Sigmoid colon (tissue), 6 donors: ENCODE measurements at regions not wholly inside any gene's neighbourhood (a gene's known extent, or its start where the extent isn't known, plus 50 kb on each side); places are given as distances from the start of the nearest gene placed in this dataset.

Experiments
- DNase-seq: peaks from one replicate; pipeline ENCODE4 v3.0.0-alpha.2; 2019
- H3K27ac ChIP-seq, 4 donors: fragments of 200-600 bp; sonication (generic); one replicate each; pipeline ENCODE4 v1.5.1; 2016 to 2019; ENCODE audit warnings: mild to moderate bottlenecking in 1 of 4
- H3K27me3 ChIP-seq, 3 donors: fragments of 200-600 bp; sonication (generic); one replicate each; pipeline ENCODE4 v1.5.1; 2019; ENCODE audit warnings: mild to moderate bottlenecking in 1 of 3
- H3K36me3 ChIP-seq, 4 donors: fragments of 200-600 bp; sonication (generic); one replicate each; pipeline ENCODE4 v1.5.1; 2016 to 2019
- H3K4me1 ChIP-seq, 4 donors: fragments of 200-600 bp; sonication (generic); one replicate each; pipeline ENCODE4 v1.5.1; 2017 to 2019
- H3K4me3 ChIP-seq, 4 donors: fragments of 200-600 bp; sonication (generic); one replicate each; pipeline ENCODE4 v1.5.1; 2017 to 2019; ENCODE audit warnings: mild to moderate bottlenecking in 2 of 4, moderate library complexity in 1 of 4
- H3K9me3 ChIP-seq, 4 donors: fragments of 200-600 bp in 3 of 4; sonication (generic) in 3 of 4; one replicate each; pipeline versions ENCODE4 v1.5.1 to v1.6.1; 2013 to 2019
- EP300 ChIP-seq, 4 donors: sonication (generic); formaldehyde crosslinking; IDR thresholded peaks; one replicate each; pipeline ENCODE4 v1.6.1; 2017; ENCODE audit warnings: antibody characterized with exemption in 4 of 4
- POLR2A ChIP-seq, 2 donors: fragments of 450-650 bp; IDR thresholded peaks; one replicate each; pipeline ENCODE4 v1.6.1; 2016; ENCODE audit warnings: antibody characterized with exemption in 2 of 2, mild to moderate bottlenecking in 2 of 2, moderate library complexity in 2 of 2
- POLR2AphosphoS5 ChIP-seq, 4 donors: sonication (generic); formaldehyde crosslinking; IDR thresholded peaks; one replicate each; pipeline ENCODE4 v1.6.1; 2017; ENCODE audit warnings: antibody characterized with exemption in 4 of 4
- whole genome bisulfite sequencing, 2 donors: extraction: QIAGEN DNeasy Blood & Tissue Kit; methylation state at CpG; one replicate each; pipeline ENCODE4 v1.1.7; 2013; 5-methylcytosine and 5-hydroxymethylcytosine counted together
- intact Hi-C: fragments of 100-400 bp; cut with DNase I; formaldehyde crosslinking; loops from one replicate; pipeline ENCODE4 v1.15.1; 2023
- TF ChIP-seq, protein P1 (sequence below), 4 experiments: fragments of 450-650 bp in 3 of 4; fragments of 200-600 bp in 1 of 4; IDR thresholded peaks; one replicate each; pipeline ENCODE4 v1.5.1; 2016 to 2019; ENCODE audit warnings: antibody characterized with exemption in 4 of 4, mild to moderate bottlenecking in 3 of 4, moderate library complexity in 2 of 4
- donor health status: healthy with polysubstance abuse.
- donor health status: healthy.

DNA sequence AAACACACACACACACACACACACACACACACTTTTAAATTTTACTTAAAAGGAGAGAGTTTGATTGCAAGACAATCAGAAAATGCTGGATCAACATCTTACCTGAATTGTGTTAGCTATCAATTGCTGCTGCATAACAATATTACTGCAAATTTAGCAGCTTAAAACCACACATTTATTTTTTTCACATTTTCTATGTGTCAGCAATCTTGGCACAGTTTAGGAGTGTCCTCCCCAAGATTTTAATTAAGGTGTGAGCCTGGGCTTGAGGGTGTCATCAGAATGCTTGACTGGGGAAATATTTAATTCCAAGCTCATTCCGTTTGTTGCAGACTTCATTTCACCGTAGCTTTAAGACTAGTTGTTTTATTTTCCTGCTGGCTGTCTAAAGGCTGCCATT lies 431.0 kb upstream of the GJE1 start:
- DNase-seq, result no peak
- no peaks in the 10 kb centered on the region for H3K27me3 ChIP-seq
- TF ChIP-seq POLR2AphosphoS5 (IDR thresholded peaks at IDR 0.05) (no peak), EP300 (IDR thresholded peaks at IDR 0.05) (no peak)
- no peak overlapping the region for H3K4me3 ChIP-seq
- intact Hi-C loops, result no loop called here
- WGBS, 2 donors, result 90 to 91% methylated on average over 2 of the region's 2 CpGs
- no peaks in the 10 kb centered on the region for H3K9me3 ChIP-seq
- H3K4me1 ChIP-seq, result peaks cover 0 to 4% (median 0%) of the 10 kb centered on the region in 4 donors
- no peak overlapping the region for H3K27ac ChIP-seq
- no peaks in the 10 kb centered on the region for H3K36me3 ChIP-seq

GRCh38 chr6:141700819-141701218 lies 431.9 kb upstream of the GJE1 start:
- intact Hi-C loops, result no loop called here
- H3K36me3 ChIP-seq, result no peaks in the 10 kb centered on the region
- H3K27me3 ChIP-seq, result no peaks in the 10 kb centered on the region
- TF ChIP-seq, protein P1, sequence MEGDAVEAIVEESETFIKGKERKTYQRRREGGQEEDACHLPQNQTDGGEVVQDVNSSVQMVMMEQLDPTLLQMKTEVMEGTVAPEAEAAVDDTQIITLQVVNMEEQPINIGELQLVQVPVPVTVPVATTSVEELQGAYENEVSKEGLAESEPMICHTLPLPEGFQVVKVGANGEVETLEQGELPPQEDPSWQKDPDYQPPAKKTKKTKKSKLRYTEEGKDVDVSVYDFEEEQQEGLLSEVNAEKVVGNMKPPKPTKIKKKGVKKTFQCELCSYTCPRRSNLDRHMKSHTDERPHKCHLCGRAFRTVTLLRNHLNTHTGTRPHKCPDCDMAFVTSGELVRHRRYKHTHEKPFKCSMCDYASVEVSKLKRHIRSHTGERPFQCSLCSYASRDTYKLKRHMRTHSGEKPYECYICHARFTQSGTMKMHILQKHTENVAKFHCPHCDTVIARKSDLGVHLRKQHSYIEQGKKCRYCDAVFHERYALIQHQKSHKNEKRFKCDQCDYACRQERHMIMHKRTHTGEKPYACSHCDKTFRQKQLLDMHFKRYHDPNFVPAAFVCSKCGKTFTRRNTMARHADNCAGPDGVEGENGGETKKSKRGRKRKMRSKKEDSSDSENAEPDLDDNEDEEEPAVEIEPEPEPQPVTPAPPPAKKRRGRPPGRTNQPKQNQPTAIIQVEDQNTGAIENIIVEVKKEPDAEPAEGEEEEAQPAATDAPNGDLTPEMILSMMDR (IDR thresholded peaks at IDR 0.05), result no peak
- TF ChIP-seq POLR2AphosphoS5 (IDR thresholded peaks at IDR 0.05) (no peak), EP300 (IDR thresholded peaks at IDR 0.05) (no peak), POLR2A (IDR thresholded peaks at IDR 0.05) (no peak)
- H3K27ac ChIP-seq, result no peak overlapping the region
- no peaks in the 10 kb centered on the region for H3K9me3 ChIP-seq
- peaks cover 0 to 4% (median 0%) of the 10 kb centered on the region in 4 donors for H3K4me1 ChIP-seq
- 49 to 62% methylated on average over 2 of the region's 2 CpGs for WGBS, 2 donors
- no peak for DNase-seq
- no peak overlapping the region for H3K4me3 ChIP-seq

- Histone ChIP-seq H3K36me3 (no peaks in the 10 kb centered on the region), H3K4me3 (no peak overlapping the region), H3K4me1 (no peaks in the 10 kb centered on the region), H3K27ac (no peak overlapping the region), H3K9me3 (peaks cover 0 to 2% (median 0%) of the 10 kb centered on the region in 4 donors), H3K27me3 (no peaks in the 10 kb centered on the region)
- WGBS, 2 donors, result 49 to 72% methylated on average over 2 of the region's 2 CpGs
- TF ChIP-seq POLR2AphosphoS5 (IDR thresholded peaks at IDR 0.05) (no peak), EP300 (IDR thresholded peaks at IDR 0.05) (no peak), POLR2A (IDR thresholded peaks at IDR 0.05) (no peak)
- intact Hi-C loops, result no loop called here
- DNase-seq, result no peak
These were observed 443.8 kb upstream of the GJE1 start for GRCh38 chr6:141688916-141689315.

GRCh38 chr6:141685416-141685815 lies 447.3 kb upstream of the GJE1 start:
- intact Hi-C loops, result no loop called here
- H3K36me3 ChIP-seq, result no peaks in the 10 kb centered on the region
- WGBS, 2 donors, result 35 to 85% methylated on average over 1 of the region's 1 CpG

GRCh38 chr6:141682391-141682790 lies 450.3 kb upstream of the GJE1 start:
- no peak for DNase-seq
- no peaks in the 10 kb centered on the region for H3K4me1 ChIP-seq
- H3K27ac ChIP-seq, result no peak overlapping the region
- TF ChIP-seq EP300 (IDR thresholded peaks at IDR 0.05), result no peak
- no peak for TF ChIP-seq POLR2A (IDR thresholded peaks at IDR 0.05)
- TF ChIP-seq, protein P1 (IDR thresholded peaks at IDR 0.05), result no peak
- no peak for TF ChIP-seq POLR2AphosphoS5 (IDR thresholded peaks at IDR 0.05)
- no peaks in the 10 kb centered on the region for H3K27me3 ChIP-seq
- no peak overlapping the region for H3K4me3 ChIP-seq
- peaks cover 0 to 2% (median 0%) of the 10 kb centered on the region in 4 donors for H3K9me3 ChIP-seq
- intact Hi-C loops, result no loop called here
- H3K36me3 ChIP-seq, result no peaks in the 10 kb centered on the region

More at GRCh38 chr6:141685416-141685815, 447.3 kb upstream of the GJE1 start:
- Histone ChIP-seq H3K9me3 (peaks cover 0 to 2% (median 0%) of the 10 kb centered on the region in 4 donors), H3K4me3 (no peak overlapping the region), H3K27ac (no peak overlapping the region), H3K27me3 (no peaks in the 10 kb centered on the region), H3K4me1 (no peaks in the 10 kb centered on the region)
- no peak for TF ChIP-seq EP300 (IDR thresholded peaks at IDR 0.05)
- no peak for TF ChIP-seq POLR2AphosphoS5 (IDR thresholded peaks at IDR 0.05)
- TF ChIP-seq POLR2A (IDR thresholded peaks at IDR 0.05), result no peak
- DNase-seq, result no peak

DNA sequence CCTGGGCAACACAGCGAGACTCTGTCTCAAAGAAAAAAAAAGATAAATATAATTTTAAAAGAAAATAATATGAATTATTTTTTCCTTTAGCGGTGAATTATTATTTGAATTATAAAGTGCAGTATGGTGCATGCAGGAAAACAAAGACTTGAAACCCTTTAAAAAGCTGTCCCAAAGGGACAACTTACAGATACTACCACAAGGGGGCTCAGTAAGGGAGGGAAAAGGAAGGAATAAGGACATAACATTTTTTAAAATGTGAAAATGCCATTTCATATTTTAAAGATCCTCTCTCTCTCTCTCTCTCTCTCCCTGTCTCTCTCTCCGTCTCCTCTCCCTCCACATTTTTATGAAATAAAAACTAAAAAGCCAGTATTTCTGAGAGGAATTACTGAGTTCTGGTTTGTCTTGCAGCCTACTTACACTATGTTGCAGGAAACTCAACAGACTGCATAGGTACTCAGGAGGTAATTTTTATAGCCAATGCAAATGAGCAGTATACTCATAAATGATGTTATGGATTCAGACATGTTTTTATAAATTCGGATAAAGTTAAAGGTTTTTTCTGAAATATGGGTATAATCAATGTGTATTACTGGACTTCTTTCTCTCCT lies 455.0 kb upstream of the GJE1 start:
- intact Hi-C loops, result no loop called here
- no peaks in the 10 kb centered on the region for H3K27me3 ChIP-seq
- 52 to 53% methylated on average over 4 of the region's 4 CpGs for WGBS, 2 donors

More for the DNA sequence above, 455.0 kb upstream of the GJE1 start:
- H3K27ac ChIP-seq, result no peak overlapping the region
- TF ChIP-seq POLR2A (IDR thresholded peaks at IDR 0.05), result no peak
- TF ChIP-seq, protein P1 (IDR thresholded peaks at IDR 0.05), result peak in 2 of 4 experiments; percentile 20 to 21
- no peaks in the 10 kb centered on the region for H3K4me1 ChIP-seq
- H3K9me3 ChIP-seq, result no peaks in the 10 kb centered on the region
- H3K36me3 ChIP-seq, result no peaks in the 10 kb centered on the region
- DNase-seq, result no peak
- no peak overlapping the region for H3K4me3 ChIP-seq
